Left kidney (tissue), 1 donor: ENCODE measurements at regions not wholly inside any gene's neighbourhood (a gene's known extent, or its start where the extent isn't known, plus 50 kb on each side); places are given as distances from the start of the nearest gene placed in this dataset.

ENCODE experiments used
- DNase-seq: peaks from one replicate; pipeline ENCODE4 v3.0.0-alpha.2; 2013

DNA sequence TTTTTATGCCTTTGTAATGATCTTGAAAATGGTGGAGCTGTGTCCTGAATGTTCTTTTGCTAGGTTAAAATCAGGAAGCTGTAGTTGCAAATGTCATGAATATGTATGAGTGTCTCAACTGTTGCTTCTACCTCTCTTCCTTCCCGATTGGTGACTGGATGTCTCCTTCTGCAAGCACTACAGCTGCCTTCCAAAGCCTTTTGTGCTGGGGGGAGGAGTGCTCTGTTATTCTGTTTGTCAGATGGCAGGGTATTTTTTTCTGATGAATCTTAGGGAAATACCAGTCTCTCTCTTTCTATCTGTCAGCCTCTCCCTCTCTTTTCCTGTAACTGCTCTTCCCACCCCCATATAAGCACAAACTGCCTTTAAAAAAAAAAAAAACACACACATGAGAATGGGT lies 1396.3 kb upstream of the CELF4 start:
- DNase-seq = no peak

DNA sequence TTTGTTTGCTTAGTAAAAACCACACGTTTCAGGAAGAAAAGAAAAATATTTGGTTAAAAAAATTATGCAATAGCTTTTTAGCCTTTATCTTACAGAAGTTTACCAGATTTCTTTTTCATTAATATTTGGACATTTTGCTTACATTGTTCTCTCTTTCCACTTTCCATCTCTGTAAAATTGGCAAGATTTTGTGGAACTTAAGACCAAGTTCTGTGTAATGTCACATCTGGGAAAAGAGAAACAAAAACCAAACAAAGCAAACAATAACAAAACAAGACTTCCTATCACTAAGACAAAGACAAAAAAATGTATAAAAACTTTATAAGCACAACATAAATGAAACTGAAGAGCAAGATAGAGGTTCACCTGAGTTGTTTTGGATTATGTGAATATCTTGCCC lies 1392.1 kb upstream of the CELF4 start:
- DNase-seq = no peak

DNA sequence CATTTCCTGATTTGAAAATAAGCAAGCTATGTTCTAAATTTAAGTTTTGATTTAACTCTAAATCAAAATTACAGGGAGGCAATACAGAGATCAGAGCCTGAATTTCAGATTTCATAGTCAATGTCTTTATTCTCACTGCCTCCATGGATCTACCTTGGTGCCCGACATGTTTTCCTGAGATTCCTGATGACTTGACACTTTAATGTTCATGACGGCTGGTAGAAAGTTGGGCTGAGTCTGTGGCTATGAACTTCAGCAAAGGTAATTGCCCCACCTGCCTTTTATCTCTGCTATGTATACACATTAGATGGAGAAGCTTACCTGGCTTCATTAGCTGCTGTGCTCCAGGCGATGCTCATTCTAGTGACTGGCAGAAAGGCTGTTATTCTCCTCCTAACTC lies 1390.5 kb upstream of the CELF4 start:
- DNase-seq = no peak

DNA sequence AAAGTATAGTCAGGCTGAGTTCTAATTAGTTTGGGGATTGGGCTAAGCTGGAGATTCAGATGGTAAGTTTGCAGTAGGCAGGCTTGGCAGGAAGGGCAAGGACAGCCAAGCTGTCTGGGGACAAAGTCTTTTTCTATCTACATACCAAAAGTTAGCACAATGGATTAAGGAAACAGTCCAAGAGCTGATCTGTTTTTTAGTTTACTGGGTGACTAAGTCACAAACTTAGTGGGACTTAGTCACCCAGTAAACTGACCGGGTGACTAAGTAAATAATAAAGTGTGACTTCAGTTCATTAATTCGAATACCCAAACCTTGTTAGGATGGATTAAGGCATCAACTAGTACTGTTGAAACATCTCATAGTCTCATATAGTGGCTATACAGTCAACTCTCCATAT lies 1386.0 kb upstream of the CELF4 start:
- no peak for DNase-seq

DNA sequence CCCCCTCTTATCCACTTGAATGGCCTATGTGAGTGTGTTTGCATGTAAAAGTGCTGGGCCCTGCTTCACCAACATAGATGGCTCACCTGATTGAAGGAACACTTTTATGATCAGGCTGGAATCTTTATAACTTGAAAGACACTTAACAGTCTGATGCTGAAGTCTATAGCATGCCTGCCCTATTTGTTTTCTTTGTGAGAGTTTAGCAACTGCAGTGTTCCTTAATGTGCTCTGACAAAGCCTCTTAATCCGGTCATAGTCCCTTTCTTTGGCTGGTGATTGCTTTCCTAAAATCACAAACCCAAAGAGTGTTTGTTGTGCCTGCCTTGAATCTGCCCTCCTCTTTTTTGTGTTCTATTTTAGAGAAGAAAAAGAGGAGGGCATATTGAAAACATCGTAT lies 1382.8 kb upstream of the CELF4 start:
- no peak for DNase-seq

DNA sequence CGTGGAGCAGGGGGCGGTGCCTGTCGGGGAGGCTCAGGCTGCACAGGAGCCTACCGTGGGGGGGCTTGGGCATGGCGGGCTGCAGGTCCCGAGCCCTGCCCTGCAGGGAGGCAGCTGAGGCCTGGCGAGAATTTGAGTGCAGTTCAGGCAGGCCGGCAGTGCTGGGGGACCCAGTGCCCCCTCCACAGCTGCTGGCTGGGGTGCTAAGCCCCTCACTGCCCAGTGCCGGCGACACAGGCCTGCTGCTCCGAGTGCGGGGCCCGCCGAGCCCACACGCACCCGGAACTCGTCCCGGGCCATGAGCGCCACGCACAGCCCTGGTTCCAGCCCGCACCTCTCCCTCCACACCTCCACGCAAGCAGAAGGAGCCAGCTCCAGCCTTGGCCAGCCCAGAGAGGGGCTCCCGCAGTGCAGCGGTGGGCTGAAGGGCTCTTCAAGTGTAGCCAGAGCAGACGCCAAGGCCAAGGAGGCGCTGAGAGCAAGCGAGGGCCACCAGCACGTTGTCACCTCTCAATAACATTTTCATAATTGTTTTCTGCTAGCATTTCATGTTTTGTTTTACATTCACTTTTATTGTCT lies 1378.9 kb upstream of the CELF4 start:
- DNase-seq = no peak

DNA sequence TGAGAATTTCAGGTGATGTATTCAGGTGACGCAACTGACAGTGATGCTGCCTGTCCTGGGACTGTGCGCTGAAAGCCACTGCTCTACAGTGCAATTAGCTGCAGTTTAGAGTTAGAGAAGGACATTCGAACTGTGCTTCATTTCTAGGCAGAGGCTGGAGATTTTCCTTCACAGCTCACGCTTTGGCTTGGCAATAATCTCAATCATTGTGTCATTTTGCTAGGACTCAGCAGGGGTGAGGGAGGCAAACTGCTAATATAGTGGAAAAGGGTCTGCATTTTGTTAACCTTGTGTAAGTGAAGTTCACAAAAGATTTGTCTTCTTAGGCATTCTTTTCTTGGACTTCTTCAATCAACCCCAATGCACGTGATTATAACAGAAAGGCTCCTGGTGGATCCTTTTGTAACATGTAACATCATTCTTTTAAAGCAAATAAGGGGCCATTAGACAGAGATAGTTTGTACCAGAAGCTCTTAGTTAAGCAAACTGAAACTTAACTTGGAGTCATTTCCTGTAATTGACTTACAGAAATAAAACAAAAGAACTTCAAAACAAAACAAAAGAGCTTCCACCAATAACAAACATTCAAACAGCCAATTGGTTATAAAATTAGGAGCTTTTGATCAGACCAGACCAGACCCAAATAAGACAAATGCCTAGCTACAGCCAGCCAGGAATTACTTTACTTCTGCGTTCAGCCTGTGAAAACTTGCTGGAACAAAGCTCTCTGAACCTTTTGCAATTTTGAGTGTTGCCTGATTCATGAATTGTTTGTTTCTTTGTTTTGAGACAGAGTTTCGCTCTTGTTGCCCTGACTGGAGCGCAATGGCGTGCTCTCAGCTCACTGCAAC lies 1376.3 kb upstream of the CELF4 start:
- no peak for DNase-seq

GRCh38 chr18:38940863-38941531 lies 1375.4 kb upstream of the CELF4 start:
- DNase-seq = peak; percentile 4

DNA sequence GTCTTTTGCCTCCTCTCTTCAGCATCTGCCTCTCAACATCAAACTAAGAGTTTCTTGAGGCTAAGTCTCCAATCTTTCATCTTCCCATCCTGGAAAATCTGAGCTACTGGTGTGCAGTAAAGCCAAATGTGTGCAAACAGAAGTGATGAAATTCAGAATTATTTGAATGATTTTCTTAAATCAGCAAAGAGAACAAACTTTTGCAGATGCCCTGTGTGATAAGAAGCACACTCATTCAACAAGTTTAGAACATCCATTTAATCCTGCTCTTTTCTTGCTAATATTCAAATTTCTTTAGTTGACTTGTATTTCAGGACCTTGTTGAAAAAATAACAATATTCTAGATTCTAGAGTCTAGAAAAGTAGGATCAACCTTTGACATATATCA lies 1374.9 kb upstream of the CELF4 start:
- no peak for DNase-seq

GRCh38 chr18:38933910-38934510 lies 1368.4 kb upstream of the CELF4 start:
- DNase-seq = no peak

GRCh38 chr18:38933322-38933721 lies 1367.7 kb upstream of the CELF4 start:
- no peak for DNase-seq

DNA sequence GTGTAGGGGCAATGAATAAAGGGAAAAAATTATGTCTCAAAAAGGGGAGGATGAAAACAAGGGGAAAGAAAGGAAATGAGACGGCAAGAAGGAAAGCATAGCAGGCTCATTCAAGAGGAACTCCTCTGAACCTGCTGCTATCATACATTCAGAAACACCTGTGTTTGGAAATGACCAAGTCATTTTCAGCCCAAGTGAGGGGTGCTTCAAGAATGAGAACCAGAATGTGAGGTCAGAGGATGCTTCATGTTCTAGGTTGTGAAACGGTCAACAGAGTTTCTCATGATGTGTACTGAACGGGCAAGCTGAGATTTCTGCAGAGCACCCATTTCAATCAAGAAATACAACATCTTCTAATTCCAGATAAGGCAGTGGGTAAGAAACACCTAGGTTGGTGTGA lies 1367.2 kb upstream of the CELF4 start:
- no peak for DNase-seq

GRCh38 chr18:38931754-38932050 lies 1366.1 kb upstream of the CELF4 start:
- no peak for DNase-seq

DNA sequence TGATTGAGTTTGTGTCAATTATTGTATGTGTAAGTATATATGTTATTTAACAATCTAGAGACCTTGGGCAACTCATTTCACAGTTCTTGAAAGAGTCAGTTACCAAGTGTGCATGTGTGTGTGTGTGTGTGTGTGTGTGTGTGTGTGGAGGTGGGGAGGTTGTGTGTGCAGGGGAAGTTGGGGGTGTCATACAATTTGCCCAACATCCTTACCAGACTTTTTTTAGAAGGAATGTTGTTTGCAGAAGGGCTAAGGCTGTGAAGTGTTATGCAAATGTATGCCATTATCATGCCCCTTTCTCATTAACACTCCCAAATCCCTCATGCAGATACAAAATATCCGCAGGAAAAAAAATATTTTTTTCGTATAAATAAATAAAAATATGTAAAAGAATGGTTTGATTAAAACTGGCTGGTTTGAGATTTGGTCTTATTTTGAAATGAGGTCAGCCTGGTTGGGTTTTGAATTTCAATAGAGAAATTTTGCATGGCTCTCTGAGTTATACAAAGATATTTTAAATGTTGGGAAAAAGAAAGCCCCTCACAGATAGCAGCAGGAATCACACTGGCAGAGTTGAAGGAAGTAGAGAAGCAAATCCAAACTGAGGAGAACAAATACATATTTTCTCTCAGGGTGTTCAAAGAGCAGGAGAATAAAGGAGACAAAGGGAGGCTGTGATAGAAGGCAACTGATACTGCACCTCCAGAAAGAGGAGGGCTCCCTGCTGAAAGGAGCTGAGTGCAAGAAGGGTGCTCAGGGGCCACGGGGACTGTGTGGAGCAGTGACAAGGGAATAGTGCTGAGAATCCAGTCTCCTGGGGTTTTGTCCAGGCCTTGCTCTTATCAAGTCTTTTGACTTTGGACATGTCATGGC lies 1365.5 kb upstream of the CELF4 start:
- DNase-seq = no peak

DNA sequence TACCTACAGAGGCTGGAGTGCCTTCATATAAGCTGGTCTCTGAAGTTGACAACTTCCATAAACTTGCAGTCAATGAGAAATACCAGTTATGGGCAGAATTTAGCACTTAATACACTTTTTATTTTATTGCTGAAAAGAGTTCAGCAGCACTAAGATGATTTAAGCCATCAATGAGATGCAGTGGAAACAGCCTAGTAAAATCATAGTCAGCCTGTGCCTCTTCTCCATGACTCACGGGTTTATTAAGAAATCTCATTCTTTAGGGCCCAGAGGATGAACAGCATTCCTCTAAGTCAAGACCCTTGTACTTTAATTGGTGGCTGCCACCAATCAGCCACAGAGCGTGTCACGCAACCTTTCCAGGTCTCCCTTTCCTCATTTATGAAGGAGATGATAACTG lies 1357.9 kb upstream of the CELF4 start:
- DNase-seq = no peak

GRCh38 chr18:38923126-38923525 lies 1357.5 kb upstream of the CELF4 start:
- DNase-seq = peak; percentile 51

DNA sequence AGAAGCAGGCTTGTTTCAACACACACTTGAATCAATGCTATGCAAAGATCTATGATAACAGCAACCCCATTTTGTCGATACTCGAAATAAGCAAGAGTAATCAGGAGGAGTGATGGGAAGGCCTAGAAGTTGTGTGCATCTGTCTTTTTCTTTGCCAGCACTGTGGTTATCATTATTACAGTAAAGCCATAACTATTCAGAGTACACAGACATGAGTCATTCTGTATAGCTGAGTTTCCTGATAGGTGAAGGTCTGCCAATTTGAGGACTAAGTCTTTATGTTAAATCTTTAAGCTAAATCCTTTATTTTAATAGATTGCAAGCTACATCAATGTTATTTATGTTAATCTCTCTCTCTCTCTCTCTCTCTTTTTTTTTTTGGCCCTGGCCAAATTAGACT lies 1344.4 kb upstream of the CELF4 start:
- DNase-seq = no peak

GRCh38 chr18:38902796-38903195 lies 1337.2 kb upstream of the CELF4 start:
- DNase-seq = no peak

GRCh38 chr18:38900445-38900844 lies 1334.8 kb upstream of the CELF4 start:
- no peak for DNase-seq

DNA sequence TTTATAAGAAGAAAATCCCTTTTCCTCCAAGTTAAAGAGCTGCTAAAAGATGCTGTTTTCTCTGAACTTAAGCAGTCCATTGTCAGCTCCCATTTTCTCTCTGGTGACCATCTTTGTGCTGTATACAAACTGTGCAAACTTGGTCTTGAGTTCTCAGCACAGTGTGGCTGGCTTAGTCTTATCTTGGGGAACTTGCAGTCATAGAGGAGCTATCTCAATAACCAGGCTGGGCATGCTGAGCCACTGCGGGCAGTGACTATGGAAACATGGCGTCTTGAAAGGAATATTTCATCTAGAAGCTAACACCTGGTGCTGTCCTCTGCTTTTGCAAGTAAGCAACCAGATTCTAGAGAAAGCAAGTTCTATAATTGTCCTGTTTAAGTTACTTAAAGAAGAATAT lies 1334.4 kb upstream of the CELF4 start:
- DNase-seq = no peak

DNA sequence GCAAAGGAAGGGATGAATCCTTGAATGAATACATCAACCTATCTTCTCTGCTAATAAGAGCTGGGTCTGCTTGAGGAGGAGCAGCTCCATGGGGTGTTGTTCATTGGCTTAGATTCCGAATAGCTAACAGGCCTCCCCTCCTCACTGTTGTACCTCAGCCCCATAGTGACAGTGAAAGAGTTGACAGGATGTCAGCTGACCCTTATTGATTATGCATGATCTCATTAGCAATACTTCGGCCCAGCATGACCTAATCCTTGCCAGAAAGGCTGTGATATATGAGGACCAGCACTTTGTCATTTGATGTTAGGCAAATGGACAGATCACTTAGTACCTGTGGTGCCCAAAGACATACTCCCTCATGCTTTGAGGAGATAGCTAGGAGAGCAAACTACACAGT lies 1333.7 kb upstream of the CELF4 start:
- DNase-seq = no peak

GRCh38 chr18:38898167-38898566 lies 1332.6 kb upstream of the CELF4 start:
- no peak for DNase-seq
